ENCODE measurements at regions not wholly inside any gene's neighbourhood (a gene's known extent, or its start where the extent isn't known, plus 50 kb on each side); places are given as distances from the start of the nearest gene placed in this dataset.

- intact Hi-C loops (cut with DNase I; ENCODE audit: low total_unique reads): no loop called here
- TF ChIP-seq POLR2A (IDR thresholded peaks at IDR 0.05) (no peak), CTCF (IDR thresholded peaks at IDR 0.05) (no peak)
- no peak for DNase-seq
- H3K4me3 ChIP-seq: no peak overlapping the region
- H3K9me3 ChIP-seq: no peaks in the 10 kb centered on the region
- peak overlapping the region; percentile 55 to 75 for H3K27ac ChIP-seq
- peaks cover 4 to 15% of the 10 kb centered on the region in 2 donors for H3K4me1 ChIP-seq
- H3K36me3 ChIP-seq: no peaks in the 10 kb centered on the region
- no peaks in the 10 kb centered on the region for H3K27me3 ChIP-seq
Measured at GRCh38 chr21:45348591-45349327, 56.2 kb upstream of the COL18A1 start.

GRCh38 chr21:45350206-45350854, 54.6 kb upstream of the COL18A1 start:
- Histone ChIP-seq H3K27me3 (no peaks in the 10 kb centered on the region), H3K27ac (peak overlapping the region; percentile 55 to 75), H3K36me3 (no peaks in the 10 kb centered on the region), H3K4me3 (no peak overlapping the region), H3K4me1 (peaks cover 4 to 15% of the 10 kb centered on the region in 2 donors), H3K9me3 (no peaks in the 10 kb centered on the region)
- TF ChIP-seq CTCF (IDR thresholded peaks at IDR 0.05) (no peak), POLR2A (IDR thresholded peaks at IDR 0.05) (no peak)
- intact Hi-C loops (cut with DNase I; ENCODE audit: low total_unique reads): no loop called here
- no peak for DNase-seq

- Histone ChIP-seq H3K36me3 (no peaks in the 10 kb centered on the region), H3K27ac (no peak overlapping the region), H3K4me1 (peaks cover 4 to 15% of the 10 kb centered on the region in 2 donors), H3K9me3 (no peaks in the 10 kb centered on the region), H3K27me3 (no peaks in the 10 kb centered on the region), H3K4me3 (no peak overlapping the region)
- DNase-seq: no peak
- intact Hi-C loops (cut with DNase I; ENCODE audit: low total_unique reads): no loop called here
- TF ChIP-seq POLR2A (IDR thresholded peaks at IDR 0.05) (no peak), CTCF (IDR thresholded peaks at IDR 0.05) (no peak)
Measured at GRCh38 chr21:45351061-45351460, 53.9 kb upstream of the COL18A1 start.

- Histone ChIP-seq H3K27ac (no peak overlapping the region), H3K9me3 (no peaks in the 10 kb centered on the region), H3K4me1 (peaks cover 4 to 15% of the 10 kb centered on the region in 2 donors), H3K36me3 (no peaks in the 10 kb centered on the region), H3K27me3 (no peaks in the 10 kb centered on the region), H3K4me3 (no peak overlapping the region)
- TF ChIP-seq POLR2A (IDR thresholded peaks at IDR 0.05) (no peak), CTCF (IDR thresholded peaks at IDR 0.05) (no peak)
- intact Hi-C loops (cut with DNase I; ENCODE audit: low total_unique reads): no loop called here
- no peak for DNase-seq
Measured at GRCh38 chr21:45351526-45352275, 53.3 kb upstream of the COL18A1 start.

Measured in uterus (tissue), 3 donors.